GM21619 (cell line): ENCODE measurements at regions not wholly inside any gene's neighbourhood (a gene's known extent, or its start where the extent isn't known, plus 50 kb on each side); places are given as distances from the start of the nearest gene placed in this dataset.

Experiments
- ATAC-seq: cut with Tn5 transposase; IDR thresholded peaks from one replicate; pipeline ENCODE4 v1.9.1; 2021; ENCODE audit not compliant: unreplicated experiment

GRCh38 chr7:114853189-114853588 is 68.7 kb upstream of the MDFIC start:
- no peak for ATAC-seq

- no peak for ATAC-seq
Observed at GRCh38 chr7:114854369-114854768, 67.5 kb upstream of the MDFIC start.

GRCh38 chr7:114856625-114857024 is 65.3 kb upstream of the MDFIC start:
- no peak for ATAC-seq

- no peak for ATAC-seq
Observed at GRCh38 chr7:114857605-114858004, 64.3 kb upstream of the MDFIC start.

- no peak for ATAC-seq
Observed at GRCh38 chr7:114859477-114859876, 62.4 kb upstream of the MDFIC start.

GRCh38 chr7:114860206-114860605 is 61.7 kb upstream of the MDFIC start:
- ATAC-seq: no peak

- no peak for ATAC-seq
Observed at GRCh38 chr7:114862406-114862805, 59.5 kb upstream of the MDFIC start.

GRCh38 chr7:114864278-114864677 is 57.6 kb upstream of the MDFIC start:
- no peak for ATAC-seq

GRCh38 chr7:114865564-114865963 is 56.3 kb upstream of the MDFIC start:
- ATAC-seq: peak; percentile 90
